GM19023 (cell line): ENCODE measurements at regions not wholly inside any gene's neighbourhood (a gene's known extent, or its start where the extent isn't known, plus 50 kb on each side); places are given as distances from the start of the nearest gene placed in this dataset.
"Not testable (repeated sequence)": the region's sequence is repeated elsewhere in the genome, so short reads cannot be mapped to it uniquely, and the experiment has no call there.

Experiments
- ATAC-seq: cut with Tn5 transposase; IDR thresholded peaks from one replicate; pipeline ENCODE4 v1.9.1; 2021; ENCODE audit warnings: mild to moderate bottlenecking, moderate library complexity; ENCODE audit not compliant: unreplicated experiment

GRCh38 chr10:57430376-57430775, 837.3 kb downstream of the IPMK start:
- ATAC-seq: no peak

GRCh38 chr10:57420881-57421280, 846.8 kb downstream of the IPMK start:
- ATAC-seq: no peak

GRCh38 chr10:57418476-57418875, 849.2 kb downstream of the IPMK start:
- ATAC-seq: no peak

- ATAC-seq: no peak
Observed at GRCh38 chr10:57395923-57396322, 871.8 kb downstream of the IPMK start.

DNA sequence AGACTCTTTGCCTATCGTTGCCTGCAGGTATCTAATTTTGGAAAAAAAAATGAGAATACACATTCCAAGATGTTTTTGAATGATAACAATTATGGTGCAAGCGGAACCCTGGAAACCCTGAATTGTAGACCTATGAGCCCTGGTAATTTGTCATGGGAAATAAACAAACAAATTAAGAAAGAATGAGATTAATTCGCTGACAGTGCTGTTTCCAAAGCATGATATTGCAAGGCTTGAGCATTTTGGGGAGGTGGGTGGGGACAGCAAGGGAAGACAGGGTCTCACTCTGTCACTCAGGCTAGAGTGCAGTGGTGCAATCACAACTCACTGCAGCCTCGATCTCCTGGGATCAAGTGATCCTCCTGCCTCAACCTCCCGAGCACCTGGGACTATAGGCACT, 900.3 kb downstream of the IPMK start:
- no peak for ATAC-seq

GRCh38 chr10:57362811-57363210, 904.9 kb downstream of the IPMK start:
- no peak for ATAC-seq

- ATAC-seq: no peak
Observed at GRCh38 chr10:57353403-57354003, 914.2 kb downstream of the IPMK start.

GRCh38 chr10:57351076-57351475, 916.6 kb downstream of the IPMK start:
- ATAC-seq: no peak

DNA sequence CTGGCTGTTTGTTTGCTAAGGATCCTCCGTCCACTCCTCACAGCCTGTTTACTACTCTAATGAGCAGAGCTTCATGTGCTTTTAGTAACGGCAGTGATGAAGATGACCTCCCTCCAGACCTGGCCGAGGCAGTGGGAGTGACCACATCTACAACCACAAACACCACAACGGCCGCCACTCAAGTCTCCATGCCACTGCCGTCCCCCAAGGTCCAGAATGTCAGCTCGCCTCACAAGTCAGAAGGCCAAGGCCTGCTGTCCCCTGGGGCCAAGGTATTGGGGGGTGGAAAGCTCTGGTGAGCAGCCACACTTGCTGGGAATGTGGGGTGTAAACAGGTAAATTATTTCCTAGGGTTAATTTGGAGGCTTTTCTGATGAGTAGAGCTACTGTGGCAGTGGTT, 926.4 kb downstream of the IPMK start:
- no peak for ATAC-seq

GRCh38 chr10:57338823-57339558, 928.7 kb downstream of the IPMK start:
- no peak for ATAC-seq

DNA sequence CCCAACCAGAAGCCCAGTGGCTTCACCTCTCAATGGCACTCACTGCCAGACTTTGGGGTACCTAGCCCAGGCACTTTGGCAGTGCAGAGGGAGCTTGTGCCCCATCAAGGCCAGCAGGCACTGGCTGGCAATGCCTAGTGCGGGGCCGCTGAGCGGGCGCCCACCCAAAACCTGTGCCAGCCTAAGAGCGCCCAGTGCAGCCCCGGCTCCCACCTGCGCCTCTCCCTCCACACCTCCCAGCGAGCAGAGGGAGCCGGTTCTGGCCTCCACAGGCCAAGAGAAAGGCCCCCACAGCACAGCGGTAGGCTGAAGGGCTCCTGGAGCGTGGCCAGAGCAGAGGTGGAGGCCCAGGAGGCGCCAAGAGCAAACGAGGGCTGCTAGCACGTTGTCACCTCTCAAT, 930.8 kb downstream of the IPMK start:
- no peak for ATAC-seq

- no peak for ATAC-seq
Observed at GRCh38 chr10:57336341-57336740, 931.4 kb downstream of the IPMK start.

DNA sequence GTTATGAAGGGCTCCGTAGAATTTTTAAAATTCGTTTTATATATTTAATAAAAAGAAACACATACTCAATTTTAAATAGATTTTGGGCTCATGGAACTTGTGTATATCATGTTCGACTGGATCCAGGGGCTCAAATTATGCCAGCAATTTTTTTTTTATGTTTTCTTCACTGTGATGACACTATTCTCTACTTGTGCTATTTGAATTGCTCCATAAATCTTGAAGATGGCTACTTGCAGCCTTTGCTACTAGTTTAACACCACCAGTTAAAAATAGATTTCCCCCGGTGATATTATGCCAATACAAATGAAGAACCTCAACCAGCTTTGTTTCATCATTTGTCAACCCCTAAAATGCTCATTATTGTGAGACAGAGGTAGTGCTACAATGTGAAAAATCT, 933.2 kb downstream of the IPMK start:
- ATAC-seq: no peak

GRCh38 chr10:57333880-57334279, 933.8 kb downstream of the IPMK start:
- no peak for ATAC-seq

DNA sequence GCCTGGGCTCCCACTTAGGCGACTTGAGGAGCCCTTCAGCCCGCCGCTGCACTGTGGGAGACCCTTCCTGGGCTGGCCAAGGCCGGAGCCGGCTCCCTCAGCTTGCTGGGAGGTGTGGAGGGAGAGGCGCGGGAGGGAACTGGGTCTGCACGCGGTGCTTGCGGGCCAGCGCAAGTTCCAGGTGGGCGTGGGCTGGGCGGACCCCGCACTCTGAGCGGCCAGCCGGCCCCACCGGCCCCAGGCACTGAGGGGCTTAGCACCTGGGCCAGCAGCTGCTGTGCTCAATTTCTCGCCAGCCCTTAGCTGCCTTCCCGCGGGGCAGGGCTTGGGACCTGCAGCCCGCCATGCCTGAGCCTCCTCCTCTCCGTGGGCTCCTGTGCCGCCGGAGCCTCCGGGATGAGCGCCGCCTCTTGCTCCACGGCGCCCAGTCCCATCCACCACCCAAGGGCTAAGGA, 946.3 kb downstream of the IPMK start:
- not testable (repeated sequence) for ATAC-seq

GRCh38 chr10:57320416-57320815, 947.3 kb downstream of the IPMK start:
- no peak for ATAC-seq

DNA sequence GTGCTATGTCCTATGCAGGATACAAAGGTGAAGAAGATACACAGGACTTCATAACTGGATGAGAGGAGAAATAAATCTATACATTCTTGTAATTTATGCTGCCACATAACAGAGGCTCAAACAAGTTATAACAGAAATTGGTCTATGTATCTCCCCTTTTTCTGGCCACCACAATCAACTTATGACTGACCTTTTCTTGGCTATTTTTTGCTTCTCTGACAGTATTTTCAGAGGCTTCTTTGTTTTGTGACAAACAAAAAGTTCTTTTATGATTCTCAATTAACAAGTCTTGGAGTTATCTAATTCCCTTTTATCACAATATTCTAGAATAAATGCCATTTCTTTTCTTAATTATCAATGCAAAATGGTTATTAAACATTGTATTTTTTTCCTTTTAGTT, 953.0 kb upstream of the ZWINT start:
- ATAC-seq: no peak

DNA sequence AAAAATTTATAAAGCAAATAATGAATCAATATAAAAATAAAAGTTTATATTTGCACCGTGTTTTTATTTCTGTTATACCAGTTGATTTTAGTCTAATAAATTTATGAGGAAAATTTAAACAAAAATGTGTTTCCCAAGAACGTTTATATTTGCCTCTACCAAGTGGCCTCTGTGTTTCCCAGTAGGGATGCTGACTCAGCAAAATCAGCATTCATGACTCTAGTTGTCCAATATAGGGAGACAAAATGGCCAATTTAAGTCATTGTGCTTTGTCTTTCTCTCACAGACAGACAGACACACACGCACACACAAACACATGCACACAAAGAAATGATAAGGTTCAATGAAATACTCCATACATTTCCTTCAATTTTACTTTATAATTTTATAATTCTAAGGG, 942.5 kb upstream of the ZWINT start:
- no peak for ATAC-seq

DNA sequence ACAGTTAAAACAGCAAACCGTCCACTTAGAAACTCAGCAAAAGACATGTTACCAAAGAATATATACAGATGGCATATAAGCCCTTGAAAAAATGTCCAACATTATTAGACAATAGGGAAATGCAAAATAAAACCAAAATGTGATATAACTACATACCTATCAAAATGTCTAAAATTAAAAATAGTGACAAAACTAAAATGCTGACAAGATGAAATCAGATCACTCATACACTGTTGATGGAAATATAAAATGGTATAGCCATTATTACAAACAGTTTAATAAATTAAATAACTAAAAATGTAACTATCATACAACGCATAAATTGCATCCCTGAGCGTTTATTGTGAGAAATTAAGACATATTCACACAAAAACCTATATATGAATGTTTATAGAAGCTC, 939.7 kb upstream of the ZWINT start:
- no peak for ATAC-seq

DNA sequence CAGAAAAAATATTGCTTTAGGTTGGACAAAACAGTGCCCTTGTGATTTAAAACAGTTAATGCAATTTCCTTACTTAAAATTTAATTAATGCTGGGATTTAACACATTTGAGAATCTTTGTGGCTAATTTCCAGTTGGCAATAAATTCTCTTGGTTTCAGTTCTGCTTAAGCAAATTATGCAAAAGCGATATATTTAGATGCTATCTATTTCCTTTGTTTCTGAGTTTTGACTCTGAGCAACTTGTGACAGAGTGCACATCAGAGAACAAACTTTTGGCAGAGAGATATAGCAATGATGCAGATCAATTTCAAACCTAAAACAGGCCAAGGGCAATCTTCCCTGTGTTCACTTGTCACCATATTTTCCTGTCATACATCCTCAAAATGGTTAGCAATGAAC, 933.6 kb upstream of the ZWINT start:
- no peak for ATAC-seq

GRCh38 chr10:57288754-57289153, 927.7 kb upstream of the ZWINT start:
- ATAC-seq: no peak

GRCh38 chr10:57262892-57263291, 901.8 kb upstream of the ZWINT start:
- ATAC-seq: no peak

DNA sequence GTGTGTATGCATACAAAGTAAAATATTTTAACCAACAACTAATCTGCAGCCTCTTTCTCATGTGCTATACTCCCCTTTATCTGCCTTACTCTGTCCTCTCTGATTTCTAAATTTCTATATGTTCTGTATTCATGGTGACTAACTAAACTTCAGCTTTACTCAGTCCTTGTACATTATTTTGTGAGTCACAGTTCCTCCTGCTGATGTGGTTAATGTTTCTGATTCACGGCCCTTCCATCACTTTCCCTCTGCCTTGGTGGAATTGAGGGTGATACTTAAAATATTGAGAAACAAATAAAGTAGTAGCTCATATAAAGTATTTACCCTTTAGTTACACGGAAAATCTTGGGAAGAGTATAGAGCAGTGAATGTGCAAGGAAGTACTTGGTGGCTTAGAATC, 899.1 kb upstream of the ZWINT start:
- ATAC-seq: no peak
